ENCODE measurements at regions not wholly inside any gene's neighbourhood (a gene's known extent, or its start where the extent isn't known, plus 50 kb on each side); places are given as distances from the start of the nearest gene placed in this dataset.

GRCh38 chr17:15108992-15109391, 156.1 kb downstream of the PMP22 start:
- DNase-seq: no peak

GRCh38 chr17:15106540-15106939, 158.6 kb downstream of the PMP22 start:
- DNase-seq: peak; percentile 47

GRCh38 chr17:15103785-15104184, 161.3 kb downstream of the PMP22 start:
- DNase-seq: no peak

- no peak for DNase-seq
Measured at GRCh38 chr17:15101175-15101574, 164.0 kb downstream of the PMP22 start.

GRCh38 chr17:15096511-15096910, 168.6 kb downstream of the PMP22 start:
- DNase-seq: no peak

- DNase-seq: no peak
Measured at GRCh38 chr17:15095935-15096334, 169.2 kb downstream of the PMP22 start.

- peak; percentile 57 for DNase-seq
Measured at GRCh38 chr17:15092762-15093161, 172.4 kb downstream of the PMP22 start.

- DNase-seq: no peak
Measured at GRCh38 chr17:15092261-15092660, 172.9 kb downstream of the PMP22 start.

GRCh38 chr17:15091825-15092224, 173.3 kb downstream of the PMP22 start:
- DNase-seq: peak; percentile 15

- DNase-seq: no peak
Measured at GRCh38 chr17:15090533-15090932, 174.6 kb downstream of the PMP22 start.

GRCh38 chr17:15087946-15088345, 177.2 kb downstream of the PMP22 start:
- no peak for DNase-seq

- no peak for DNase-seq
Measured at GRCh38 chr17:15086776-15087295, 178.3 kb downstream of the PMP22 start.

GRCh38 chr17:15085890-15086677, 179.0 kb downstream of the PMP22 start:
- no peak for DNase-seq

GRCh38 chr17:15083225-15083624, 181.9 kb downstream of the PMP22 start:
- no peak for DNase-seq

- no peak for DNase-seq
Measured at GRCh38 chr17:15081008-15081407, 184.1 kb downstream of the PMP22 start.

- DNase-seq: no peak
Measured at GRCh38 chr17:15078570-15078969, 186.6 kb downstream of the PMP22 start.

- no peak for DNase-seq
Measured at GRCh38 chr17:15076991-15077663, 188.0 kb downstream of the PMP22 start.

GRCh38 chr17:15051933-15052332, 213.2 kb downstream of the PMP22 start:
- DNase-seq: no peak

- no peak for DNase-seq
Measured at GRCh38 chr17:15049795-15050160, 215.3 kb downstream of the PMP22 start.

- DNase-seq: no peak
Measured at GRCh38 chr17:15048933-15049794, 216.0 kb downstream of the PMP22 start.

GRCh38 chr17:15048381-15048780, 216.7 kb downstream of the PMP22 start:
- no peak for DNase-seq

- no peak for DNase-seq
Measured at GRCh38 chr17:15042311-15042710, 222.8 kb downstream of the PMP22 start.

- peak; percentile 31 for DNase-seq
Measured at GRCh38 chr17:15039366-15039765, 225.8 kb downstream of the PMP22 start.
